ENCODE measurements at regions not wholly inside any gene's neighbourhood (a gene's known extent, or its start where the extent isn't known, plus 50 kb on each side); places are given as distances from the start of the nearest gene placed in this dataset.

- Histone ChIP-seq H2BK5ac (ENCODE audit: low read depth, low read length, poor library complexity, severe bottlenecking) (no peak overlapping the region), H4K91ac (ENCODE audit: insufficient read depth, low read depth, low read length) (no peak overlapping the region), H3K23ac (ENCODE audit: low read depth, low read length) (no peak overlapping the region), H3K4me2 (ENCODE audit: low read depth, low read length) (no peak overlapping the region), H2BK120ac (ENCODE audit: low read depth, low read length) (no peak overlapping the region), H3K9me1 (ENCODE audit: insufficient read depth, low read length) (no peaks in the 10 kb centered on the region), H3K4me3 (ENCODE audit: insufficient read depth, low read depth, low read length) (no peak overlapping the region), H3K27ac (ENCODE audit: insufficient read depth, low read length) (no peak overlapping the region), H3K56ac (ENCODE audit: extremely low read depth, insufficient read depth, low read length) (no peak overlapping the region), H3K4ac (ENCODE audit: low read depth, low read length) (no peak overlapping the region), H2BK20ac (ENCODE audit: low read depth, low read length) (no peak overlapping the region), H3K18ac (ENCODE audit: low read depth, low read length) (no peak overlapping the region), H3K9ac (ENCODE audit: low read depth, low read length) (no peak overlapping the region), H3K14ac (replicated peaks; ENCODE audit: low read depth, low read length) (no peak overlapping the region), H2AK9ac (replicated peaks; ENCODE audit: low read depth, low read length, poor library complexity) (no peak overlapping the region), H2AK5ac (ENCODE audit: low read depth, low read length) (no peak overlapping the region), H3K27me3 (ENCODE audit: control insufficient read depth, insufficient read depth, low read length) (no peaks in the 10 kb centered on the region), H3K9me3 (ENCODE audit: control insufficient read depth, insufficient read depth, low read length) (peaks cover 44% of the 10 kb centered on the region), H3K79me1 (ENCODE audit: low read depth in 1 of 2, low read length in 2 of 2) (no peaks in the 10 kb centered on the region), H3K36me3 (ENCODE audit: control insufficient read depth, insufficient read depth, low read length) (no peaks in the 10 kb centered on the region), H3K4me1 (ENCODE audit: control insufficient read depth, insufficient read depth, low read length) (no peaks in the 10 kb centered on the region), H2BK15ac (ENCODE audit: low read depth, low read length) (no peak overlapping the region), H4K5ac (ENCODE audit: low read depth, low read length) (no peak overlapping the region), H4K20me1 (ENCODE audit: insufficient read depth, low read length) (no peaks in the 10 kb centered on the region), H4K8ac (ENCODE audit: low read depth in 2 of 2, low read length in 2 of 2) (no peak overlapping the region), H2AFZ (replicated peaks; ENCODE audit: low read length, poor library complexity) (no peak overlapping the region)
- intact Hi-C loops (cut with micrococcal nuclease): no loop called here
- TF ChIP-seq SMC3 (IDR thresholded peaks at IDR 0.05; ENCODE audit: low read depth, low read length) (no peak), NFE2L2 (IDR thresholded peaks at IDR 0.05; ENCODE audit: low read depth, low read length) (no peak), RCOR1 (IDR thresholded peaks at IDR 0.05; ENCODE audit: insufficient replicate concordance, low read length) (no peak), MAZ (IDR thresholded peaks at IDR 0.05; ENCODE audit: borderline replicate concordance, low read depth, low read length) (no peak), CHD1 (IDR thresholded peaks at IDR 0.05; ENCODE audit: low read depth, low read length) (no peak), CEBPB (IDR thresholded peaks at IDR 0.05; ENCODE audit: low read depth, low read length) (no peak), MXI1 (IDR thresholded peaks at IDR 0.05; ENCODE audit: borderline replicate concordance, low read depth, low read length) (no peak), ELK1 (IDR thresholded peaks at IDR 0.05; ENCODE audit: borderline replicate concordance, low read depth, low read length) (no peak), RFX5 (IDR thresholded peaks at IDR 0.05; ENCODE audit: low read depth, low read length) (no peak), MAFK (IDR thresholded peaks at IDR 0.05; ENCODE audit: low read depth, low read length) (no peak)
- dilution Hi-C loops (cut with HindIII; ENCODE audit: low sequenced_read_pairs, unreplicated experiment): no loop called here
- ATAC-seq (ENCODE audit: low read depth): no peak
- POLR2A ChIA-PET (ENCODE audit: unreplicated experiment): no interaction called here
- in situ Hi-C loops (cut with MboI; ENCODE audit: low sequenced_read_pairs): no loop called here
- no peak for DNase-seq
- BruUV-seq (replicated peaks): no TSS peak
- whole genome bisulfite sequencing, 2 experiments (ENCODE audit: extremely low coverage in 2 of 2, insufficient read length in 1 of 2): 73% methylated on average over 2 of the region's 14 CpGs; no CpG with 5 or more reads in 1 of the 2 experiments
- CTCF ChIA-PET: no interaction called here
These were observed 278.0 kb downstream of the SMOC2 start for GRCh38 chr6:168718821-168719475.
